HG02678 (cell line): ENCODE measurements at regions not wholly inside any gene's neighbourhood (a gene's known extent, or its start where the extent isn't known, plus 50 kb on each side); places are given as distances from the start of the nearest gene placed in this dataset.
A peak's percentile ranks its signal among the peaks of the same experiment; 100 is the strongest.

Source experiments
- ATAC-seq: cut with Tn5 transposase; IDR thresholded peaks from one replicate; pipeline ENCODE4 v1.9.1; 2021; ENCODE audit warnings: mild to moderate bottlenecking, moderate library complexity; ENCODE audit not compliant: unreplicated experiment

DNA sequence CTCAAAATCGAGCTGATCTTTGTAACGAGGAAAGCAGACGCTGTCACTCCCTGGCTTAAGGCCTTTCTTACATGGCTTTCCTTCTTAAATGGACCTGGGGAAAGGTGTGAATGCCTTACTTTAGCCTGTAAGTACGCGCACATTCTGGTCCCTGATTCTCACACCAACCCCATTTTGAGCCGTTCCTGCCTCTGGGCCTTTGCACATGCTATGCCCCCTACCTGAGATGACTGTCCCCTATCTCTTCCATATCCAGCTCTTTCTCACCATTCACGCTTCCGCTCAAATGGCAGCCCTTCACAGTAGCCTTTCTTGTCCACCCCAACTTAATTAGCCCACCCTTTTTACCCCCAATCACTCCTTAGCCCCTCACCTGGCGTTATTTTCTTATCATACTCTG lies 496.7 kb downstream of the SHQ1 start:
- ATAC-seq, result no peak

DNA sequence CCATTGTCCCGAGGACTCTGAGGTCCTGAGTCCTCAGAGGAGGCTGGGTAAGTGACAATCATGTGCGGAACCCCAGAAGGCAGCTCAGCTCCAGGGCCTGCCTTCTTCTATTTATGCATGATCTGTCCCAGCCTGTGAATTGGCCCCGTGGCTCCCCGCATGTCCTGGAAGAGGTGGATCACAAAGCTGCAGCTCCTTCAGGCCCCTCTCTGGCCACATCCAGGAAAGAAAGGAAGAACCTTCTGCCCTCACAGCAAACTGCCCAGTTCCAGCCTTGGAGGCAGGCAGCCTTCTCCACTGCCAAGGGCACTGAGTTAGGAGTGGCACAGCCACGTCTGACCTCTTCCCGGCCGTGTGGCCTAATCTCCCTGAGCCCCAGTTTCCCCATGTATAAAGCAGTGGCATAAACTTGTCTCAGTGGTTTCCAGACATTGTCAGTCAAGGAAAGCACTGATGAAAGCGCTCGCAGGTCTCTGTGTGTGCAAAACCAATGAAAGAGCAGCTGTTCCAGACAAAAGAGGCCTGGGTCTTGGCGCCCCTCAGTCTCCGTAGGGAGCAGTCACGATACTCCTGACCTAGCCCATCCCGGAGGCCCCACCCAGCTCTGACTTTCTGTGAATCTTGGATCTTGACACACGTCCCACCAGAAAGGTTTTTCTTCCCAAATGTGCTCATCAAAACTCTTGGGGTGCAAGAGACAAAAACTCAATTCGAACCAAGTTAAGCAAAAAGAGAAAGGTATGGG lies 497.3 kb downstream of the SHQ1 start:
- no peak for ATAC-seq

DNA sequence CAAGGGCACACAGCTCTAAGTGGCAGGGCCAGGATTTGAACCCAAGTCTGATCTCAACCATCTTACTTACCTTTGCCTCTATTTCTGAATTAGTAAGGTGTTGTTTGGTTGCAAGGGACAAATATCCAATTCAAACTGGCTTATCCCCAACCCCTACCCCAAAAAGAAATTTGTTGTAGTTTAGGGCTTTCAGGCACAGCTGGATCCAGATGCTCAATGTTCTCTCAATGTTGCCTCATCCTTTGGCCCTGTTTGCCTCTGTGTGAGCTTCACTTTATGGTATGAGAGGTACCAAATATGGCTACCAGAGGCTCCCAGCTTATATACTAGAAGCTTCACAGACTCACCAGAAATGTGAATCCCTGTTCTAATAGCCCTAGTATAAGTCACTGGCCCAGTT lies 499.9 kb downstream of the SHQ1 start:
- no peak for ATAC-seq

DNA sequence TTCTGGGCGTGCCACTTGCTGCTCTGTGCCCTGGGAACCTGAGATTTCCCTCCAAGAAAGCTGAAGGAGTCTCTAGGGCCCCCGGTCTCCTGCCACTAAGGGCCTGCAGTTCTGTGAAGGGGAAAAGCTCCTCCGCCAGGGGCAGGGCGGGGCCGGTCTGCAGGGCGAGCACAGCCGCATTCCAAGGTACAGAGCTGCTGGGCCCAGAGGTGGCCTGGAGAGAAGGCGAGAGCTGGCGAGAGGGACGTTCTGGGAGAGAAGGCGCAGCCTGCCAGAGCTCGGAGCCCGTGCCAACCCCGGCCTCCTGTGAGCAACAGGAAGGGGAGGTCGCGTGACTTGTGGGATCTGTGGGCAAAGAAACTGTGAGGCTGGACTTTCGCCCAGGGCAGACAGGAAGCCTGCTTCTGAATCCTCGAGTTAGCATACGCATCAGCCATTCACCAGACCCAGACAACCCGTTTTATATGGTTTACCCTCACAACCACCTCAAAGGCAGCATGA lies 500.4 kb downstream of the SHQ1 start:
- ATAC-seq, result peak; percentile 65

DNA sequence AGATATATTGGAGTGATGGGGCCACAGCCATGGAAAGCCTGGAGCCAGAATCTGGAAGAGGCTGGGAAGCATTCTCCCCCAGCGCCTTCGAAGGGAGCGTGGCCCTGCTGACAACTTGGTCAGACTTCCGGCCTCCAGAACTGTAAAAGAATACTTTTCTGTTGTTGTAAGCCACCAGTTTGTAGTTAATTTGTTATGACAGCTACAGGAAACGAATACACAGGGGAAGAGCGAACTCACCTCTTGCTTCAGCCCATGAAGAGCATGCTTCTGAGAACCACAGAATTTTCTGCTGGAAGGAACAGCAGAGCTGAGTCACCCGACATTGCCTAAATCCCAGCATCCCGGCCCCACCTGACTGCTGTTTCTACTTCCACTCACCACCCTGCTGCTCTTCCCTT lies 501.7 kb downstream of the SHQ1 start:
- peak; percentile 55 for ATAC-seq

DNA sequence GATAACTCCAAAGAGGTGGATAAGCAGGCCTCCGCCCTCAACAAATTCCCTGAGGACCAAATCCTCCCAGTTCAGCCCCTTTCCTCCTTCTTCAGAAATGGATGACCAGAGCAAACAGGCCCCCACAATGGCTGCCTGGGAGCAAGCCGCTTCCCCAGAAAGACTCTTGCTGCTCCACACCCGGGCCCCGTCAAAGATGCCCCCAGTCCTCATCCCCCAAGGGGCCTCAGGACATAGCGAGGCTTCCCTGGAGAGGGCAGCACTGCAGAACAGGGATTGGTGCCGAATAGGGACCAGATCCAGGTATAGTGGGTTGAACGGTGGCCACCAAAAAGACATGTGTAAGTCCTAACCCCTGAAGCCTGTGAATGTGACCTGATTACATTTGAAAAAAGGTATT lies 502.3 kb downstream of the SHQ1 start:
- no peak for ATAC-seq

DNA sequence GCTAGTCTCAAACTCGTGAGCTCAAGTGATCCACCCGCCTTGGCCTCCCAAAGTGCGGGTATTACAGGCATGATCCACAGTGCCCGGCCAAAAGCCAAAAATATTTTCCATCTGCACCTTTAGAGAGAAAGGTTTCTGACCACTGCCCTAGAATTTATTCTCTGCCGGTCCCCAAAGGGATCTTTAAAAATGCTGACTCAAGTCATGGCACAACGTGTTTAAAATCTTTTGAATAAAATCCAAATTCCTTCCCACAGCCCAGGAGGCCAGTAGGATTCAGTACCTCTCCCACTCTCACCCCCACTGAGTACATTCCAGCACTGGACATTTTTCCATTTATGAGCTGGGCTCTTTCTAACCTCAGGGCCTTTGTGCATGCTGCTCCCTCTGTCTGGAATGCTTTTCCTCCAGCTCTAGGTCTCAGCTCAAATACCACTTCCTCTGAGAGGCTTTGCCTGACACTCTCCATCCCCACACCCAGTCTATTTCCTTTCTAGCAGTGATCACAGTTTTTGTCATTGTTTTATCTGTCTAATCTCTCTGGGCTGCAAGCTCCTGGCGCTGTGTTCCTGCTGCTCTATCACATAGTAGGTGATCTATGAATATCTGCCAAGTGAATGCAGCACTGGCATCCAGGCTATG lies 502.9 kb downstream of the SHQ1 start:
- ATAC-seq, result no peak

DNA sequence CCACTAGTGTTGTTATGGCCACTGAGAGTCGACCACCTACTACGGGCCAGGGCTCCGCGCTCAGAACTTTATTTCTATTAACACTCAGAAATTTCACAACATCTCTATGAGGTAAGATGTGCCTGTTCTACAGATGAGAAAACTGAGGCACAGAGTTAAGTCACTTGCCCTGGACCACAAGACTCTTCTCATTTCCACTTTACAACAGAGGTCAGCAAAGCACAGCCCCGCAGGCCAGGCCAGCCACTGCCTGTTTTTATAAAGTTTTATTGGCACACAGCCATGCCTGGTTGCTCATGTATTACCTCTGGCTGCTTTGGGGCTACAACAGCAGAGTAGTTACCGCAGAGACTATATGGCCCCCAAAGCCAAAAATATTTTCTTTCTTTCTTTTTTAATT lies 503.6 kb downstream of the SHQ1 start:
- no peak for ATAC-seq

DNA sequence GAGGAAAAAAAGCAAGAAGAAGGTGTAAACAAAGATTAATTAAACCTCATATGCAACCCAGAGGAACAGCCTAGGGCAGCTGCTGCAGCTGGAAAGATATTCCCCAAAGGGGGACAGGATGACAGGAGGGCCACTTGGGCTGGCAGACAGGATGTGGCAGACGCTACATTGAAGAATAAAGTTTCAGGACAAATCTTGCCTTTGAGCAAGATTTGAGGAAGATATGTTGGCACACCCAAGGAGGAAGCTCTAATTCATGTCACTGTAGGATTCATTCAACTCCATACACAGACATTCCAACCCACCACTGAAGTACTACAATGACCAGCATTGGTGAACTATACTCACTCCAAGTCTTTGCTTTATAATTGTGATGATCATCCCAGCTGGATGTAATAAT lies 504.0 kb downstream of the SHQ1 start:
- ATAC-seq, result no peak

DNA sequence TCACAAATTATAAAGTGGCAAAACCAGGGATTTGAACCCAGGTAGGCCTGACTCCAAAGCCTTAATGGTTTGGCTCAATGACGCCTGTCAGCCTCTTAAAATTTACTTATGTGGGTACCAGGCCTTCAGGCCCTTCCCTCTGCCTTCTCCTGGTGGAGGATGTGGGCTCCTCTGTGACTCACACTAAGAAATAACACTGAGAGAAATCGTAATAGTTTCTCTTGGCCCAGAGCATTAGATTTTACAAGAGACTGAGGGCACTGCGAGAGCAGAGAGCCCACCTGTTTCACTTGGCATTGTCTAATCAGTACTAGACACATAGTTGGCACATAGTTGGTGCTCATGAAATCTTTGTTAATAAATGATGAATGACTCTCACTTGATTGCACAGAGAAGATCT lies 505.2 kb downstream of the SHQ1 start:
- ATAC-seq, result no peak

DNA sequence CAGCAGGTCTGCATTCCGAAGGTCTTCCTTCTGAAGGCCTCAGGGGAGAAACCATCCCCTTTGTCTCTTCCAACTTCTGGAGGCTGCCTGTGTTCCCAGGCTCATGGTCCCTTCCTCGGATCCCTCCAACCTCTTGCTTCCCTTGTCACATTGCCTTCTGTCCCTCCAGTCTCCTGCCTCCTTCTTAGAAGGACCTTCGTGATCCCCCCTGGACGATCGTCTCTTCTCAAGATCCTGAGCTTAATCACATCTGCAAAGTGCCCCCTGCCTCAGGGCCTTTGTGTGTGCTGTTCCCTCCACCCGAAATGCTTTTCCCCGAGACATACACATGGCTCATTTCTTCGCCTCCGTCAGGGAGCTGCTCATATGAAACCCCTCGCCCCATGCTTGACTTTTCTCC lies 505.8 kb downstream of the SHQ1 start:
- no peak for ATAC-seq

DNA sequence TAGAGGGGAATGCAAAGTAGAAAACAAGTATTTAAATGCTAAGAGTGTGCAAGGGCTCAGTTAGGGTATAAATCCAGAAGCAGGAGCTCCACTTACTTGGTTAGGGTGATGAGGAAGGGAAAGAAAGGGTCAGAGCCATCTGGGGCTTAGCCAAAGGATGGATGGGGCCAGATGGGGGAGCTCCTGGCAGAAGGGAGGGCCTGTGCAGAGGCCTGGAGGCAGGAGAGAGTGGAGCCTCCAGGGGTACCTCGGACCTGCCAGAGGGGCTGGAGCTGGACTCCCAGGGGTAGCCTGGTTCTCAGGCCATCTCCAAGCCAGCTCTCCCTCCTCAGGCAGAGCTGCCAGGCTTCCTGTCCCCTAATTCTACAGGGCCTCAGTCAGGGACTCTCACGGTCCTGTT lies 506.3 kb downstream of the SHQ1 start:
- ATAC-seq, result no peak

DNA sequence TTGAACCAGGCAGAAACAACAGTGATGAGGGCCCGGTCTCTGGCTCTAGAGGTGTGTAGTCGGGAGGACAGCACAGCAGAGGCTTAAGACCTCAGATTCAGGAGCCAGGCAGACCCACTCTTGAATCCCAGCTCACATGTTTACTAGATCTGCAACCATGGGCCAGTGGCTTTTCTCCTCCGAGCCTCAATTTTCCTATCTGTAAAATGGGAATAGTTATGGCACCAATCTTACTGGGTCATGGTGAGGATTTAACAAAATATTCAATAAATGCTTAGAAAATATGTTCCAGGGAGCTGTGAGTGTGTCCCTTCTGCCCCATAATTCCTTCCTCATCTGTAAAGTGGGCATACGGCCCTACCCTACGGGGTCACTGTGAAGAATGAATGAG lies 506.9 kb downstream of the SHQ1 start:
- ATAC-seq, result no peak

DNA sequence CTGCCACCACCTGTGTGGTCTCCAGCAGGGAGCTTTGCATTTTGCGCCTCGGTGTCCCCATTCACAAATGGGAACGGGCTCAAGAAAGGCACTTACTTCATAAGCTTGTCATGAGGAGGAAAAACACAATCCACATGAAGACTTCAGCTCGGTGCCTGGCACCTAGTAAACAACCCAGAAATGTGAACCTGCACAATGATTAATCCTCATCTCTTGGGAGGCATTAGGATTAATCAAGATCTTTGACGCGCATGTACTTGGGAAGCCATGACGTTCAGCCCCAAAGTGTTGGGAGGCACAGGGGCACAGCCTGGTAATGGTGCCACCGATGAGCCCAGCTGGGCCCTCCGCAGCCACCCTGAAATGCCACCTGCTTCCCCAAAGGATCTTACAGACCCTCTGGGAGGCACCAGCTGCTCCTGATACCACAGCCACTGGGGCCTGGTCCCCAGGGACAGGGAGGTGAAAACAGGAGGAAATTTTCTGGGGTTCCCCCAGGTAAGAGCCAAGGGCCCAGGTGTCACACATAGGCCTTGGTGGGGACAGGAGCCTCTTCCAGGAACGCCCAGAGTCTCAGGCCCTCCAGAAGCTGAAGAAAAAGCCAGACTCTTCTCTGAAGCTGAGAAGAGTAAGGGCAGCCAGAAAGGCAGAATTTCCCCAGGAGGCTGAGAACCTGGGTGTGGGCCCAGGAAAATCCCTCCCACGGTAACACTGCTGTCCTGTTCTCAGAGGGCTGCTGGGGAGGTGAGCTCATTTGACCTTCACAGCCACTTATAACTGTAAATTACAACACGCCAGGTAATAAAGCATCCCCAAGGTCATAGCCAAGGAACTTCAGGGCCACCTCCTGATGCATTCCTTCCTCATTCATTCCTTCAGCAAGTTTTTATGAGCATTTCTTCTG lies 507.5 kb downstream of the SHQ1 start:
- ATAC-seq, result no peak

DNA sequence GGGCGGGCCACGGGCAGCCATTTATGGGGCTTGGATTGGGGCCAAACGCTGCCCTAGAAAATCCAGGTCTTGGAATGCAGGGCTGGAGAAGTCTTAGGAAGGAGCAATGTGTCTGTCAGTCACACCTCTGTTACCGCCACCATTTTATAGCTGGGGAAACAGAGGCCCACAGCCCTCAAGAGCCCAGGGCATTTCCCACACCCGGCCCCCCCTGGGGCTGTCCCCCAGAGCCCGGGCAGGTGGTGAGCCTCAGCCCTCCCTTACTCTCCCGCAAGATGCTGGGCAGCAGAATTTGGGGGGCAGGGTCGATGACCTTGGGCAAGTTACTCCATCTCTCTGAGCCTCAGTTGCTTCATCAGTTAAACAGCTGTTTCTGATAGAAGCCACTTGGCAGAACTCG lies 508.2 kb downstream of the SHQ1 start:
- ATAC-seq, result no peak

DNA sequence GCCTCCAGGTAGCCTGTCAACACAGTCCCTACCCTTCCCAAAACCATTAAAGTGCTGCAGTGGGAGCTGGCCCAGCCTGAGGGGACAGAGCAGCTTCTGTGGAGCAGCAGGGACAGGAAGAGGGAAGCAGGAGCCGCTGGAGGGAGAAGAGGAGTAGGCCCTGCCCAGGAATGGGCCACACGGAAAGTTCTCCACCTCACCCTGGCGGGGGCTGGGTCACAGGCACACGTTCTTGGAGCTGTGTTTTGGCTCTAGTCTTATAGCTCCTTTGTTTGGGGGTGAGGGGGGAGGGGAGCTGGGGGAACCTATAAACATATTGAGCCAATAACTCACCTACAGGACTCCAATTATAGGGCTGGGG lies 508.6 kb downstream of the SHQ1 start:
- no peak for ATAC-seq

DNA sequence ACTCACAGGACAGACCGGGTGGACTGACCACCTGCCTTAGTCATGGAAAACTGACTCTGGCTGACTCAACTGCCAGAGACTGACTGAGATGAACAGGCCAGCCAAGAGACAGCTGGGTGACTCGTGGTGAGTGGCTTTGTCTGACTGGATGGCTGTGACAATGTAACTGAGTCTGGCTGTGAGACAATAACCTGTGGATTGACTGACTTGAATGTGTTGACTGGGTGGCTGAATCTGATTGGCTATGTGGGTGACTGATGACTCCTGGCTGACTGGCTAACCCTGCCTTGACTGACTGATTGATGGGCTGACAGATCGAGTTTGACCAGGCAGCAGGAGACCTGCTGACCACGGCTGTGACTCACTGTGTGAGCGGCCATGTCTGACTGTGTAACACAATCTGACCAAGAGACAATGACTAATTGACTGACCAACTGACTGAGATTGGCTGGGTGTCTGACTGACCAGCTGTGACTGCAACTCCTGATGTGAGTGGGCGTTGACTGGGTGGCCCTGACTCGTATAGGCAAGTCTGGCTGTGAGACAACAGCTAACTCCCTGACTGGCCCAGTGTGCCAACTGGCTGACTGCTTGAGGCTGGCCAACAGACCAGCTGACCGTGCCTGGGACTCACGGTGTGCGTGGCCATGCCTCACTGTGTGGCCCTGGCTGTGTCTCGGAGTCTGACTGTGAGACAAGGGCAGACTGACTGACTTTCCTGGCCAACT lies 509.1 kb downstream of the SHQ1 start:
- no peak for ATAC-seq

DNA sequence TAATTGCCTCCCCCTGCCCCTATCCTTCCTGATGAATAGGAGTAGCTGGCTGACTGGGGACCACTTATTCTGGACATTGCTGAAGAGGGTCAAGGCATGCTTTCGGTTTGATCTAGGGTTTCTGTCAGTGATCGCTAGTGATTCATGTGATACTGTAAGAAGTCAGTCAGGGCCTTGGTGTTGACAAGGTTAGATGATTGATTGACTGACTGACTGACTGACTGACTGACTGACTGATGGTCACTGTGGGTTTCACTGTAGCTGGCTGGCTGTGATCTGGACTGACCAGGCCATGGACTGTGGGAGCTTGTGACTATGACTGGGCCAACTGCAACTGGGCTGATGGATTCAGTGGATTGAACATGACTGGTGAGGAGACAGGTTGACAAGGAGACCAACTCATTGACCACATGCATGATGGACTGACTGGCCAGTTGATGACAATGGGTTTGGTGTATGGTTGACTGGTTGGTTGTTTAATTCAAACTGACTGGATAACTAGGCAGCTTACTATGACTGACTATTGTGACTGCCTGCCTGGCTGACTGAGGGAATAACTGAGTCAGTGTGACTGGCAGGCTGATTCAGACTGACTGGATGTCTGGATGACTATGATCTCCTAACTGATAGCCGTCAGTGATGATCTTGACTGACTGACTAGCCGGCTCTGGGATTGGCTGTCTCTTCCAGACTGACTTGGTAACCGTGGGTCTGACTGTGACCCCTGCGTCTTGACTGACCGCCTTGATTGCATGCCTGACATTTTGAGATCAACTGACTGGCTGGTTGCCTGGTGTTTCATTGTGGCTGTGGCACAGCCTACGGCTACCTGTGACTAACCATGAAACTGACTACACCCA lies 509.9 kb downstream of the SHQ1 start:
- no peak for ATAC-seq

DNA sequence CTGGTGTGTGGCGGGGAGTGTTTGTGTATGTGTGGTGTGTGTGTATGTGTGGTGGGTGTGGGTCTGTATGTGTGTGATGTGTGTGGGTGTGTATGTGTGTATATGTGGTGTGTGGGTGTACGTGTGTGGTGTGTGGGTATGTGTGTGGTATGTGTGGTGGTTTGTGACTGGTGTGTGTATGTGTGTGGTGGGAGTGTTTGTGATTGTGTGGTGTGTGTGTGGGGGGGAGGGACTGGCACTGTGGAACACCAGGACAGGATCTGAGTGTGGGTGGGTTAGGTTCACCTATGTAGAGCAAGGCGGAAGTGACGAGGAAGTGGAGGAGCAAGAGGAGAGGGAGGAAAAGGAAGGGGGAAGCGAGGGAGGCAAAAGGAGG lies 510.8 kb downstream of the SHQ1 start:
- ATAC-seq, result no peak

DNA sequence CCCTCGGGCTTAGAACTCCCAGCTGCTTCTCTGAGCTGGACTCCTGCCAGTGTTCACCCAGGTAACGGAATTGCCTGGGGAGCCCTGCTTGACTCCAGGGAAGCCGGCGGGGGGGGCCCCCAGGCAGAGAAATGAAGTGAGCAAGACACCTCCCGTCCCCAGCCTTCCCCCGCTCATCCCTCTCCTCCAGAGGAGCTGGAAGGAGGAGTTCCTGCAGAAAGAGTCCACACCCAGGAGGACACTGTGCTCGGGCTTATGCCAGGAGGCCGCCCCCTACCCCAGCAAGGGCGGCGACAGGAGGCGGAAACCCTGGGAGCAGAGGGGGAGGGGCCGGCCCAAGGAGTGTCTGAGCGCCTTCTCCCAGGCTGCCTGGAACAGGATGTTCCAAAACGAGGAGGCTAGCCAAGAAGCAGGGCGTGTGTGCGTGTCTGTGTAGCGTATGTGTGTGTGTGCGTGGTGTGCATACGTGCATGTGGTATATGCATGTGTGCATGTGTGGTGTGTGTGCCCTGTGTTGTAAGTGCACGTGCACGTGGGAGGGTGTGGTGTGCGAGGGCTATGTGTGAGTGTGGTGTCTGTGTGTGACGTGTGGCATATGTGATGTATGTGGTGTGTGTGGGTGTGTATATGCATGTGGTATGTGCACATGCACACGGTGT lies 511.3 kb downstream of the SHQ1 start:
- no peak for ATAC-seq
